ENCODE measurements at regions not wholly inside any gene's neighbourhood (a gene's known extent, or its start where the extent isn't known, plus 50 kb on each side); places are given as distances from the start of the nearest gene placed in this dataset.
A peak's percentile ranks its signal among the peaks of the same experiment; 100 is the strongest.
"Not testable (repeated sequence)": the region's sequence is repeated elsewhere in the genome, so short reads cannot be mapped to it uniquely, and the experiment has no call there.

GRCh38 chr10:30683496-30683895, 53.9 kb upstream of the LYZL2 start:
- Histone ChIP-seq H3K36me3 (ENCODE audit: control insufficient read depth, insufficient read depth, low read length) (no peaks in the 10 kb centered on the region), H3K27me3 (ENCODE audit: control insufficient read depth, insufficient read depth, low read length) (no peaks in the 10 kb centered on the region), H3K4me3 (ENCODE audit: low read depth, low read length) (no peak overlapping the region)
- no peak for DNase-seq (ENCODE audit: low read depth)
- TF ChIP-seq CTCF (IDR thresholded peaks at IDR 0.05; ENCODE audit: insufficient read depth, low read length, poor library complexity, severe bottlenecking) = no peak

- DNase-seq (ENCODE audit: low read depth) = peak; percentile 92
- not testable (repeated sequence) for H3K36me3 ChIP-seq (ENCODE audit: control insufficient read depth, insufficient read depth, low read length); H3K27me3 ChIP-seq (ENCODE audit: control insufficient read depth, insufficient read depth, low read length); H3K4me3 ChIP-seq (ENCODE audit: low read depth, low read length)
These were observed 53.0 kb upstream of the LYZL2 start for GRCh38 chr10:30682377-30683199.

- no peak for TF ChIP-seq CTCF (IDR thresholded peaks at IDR 0.05; ENCODE audit: insufficient read depth, low read length, poor library complexity, severe bottlenecking)
- H3K36me3 ChIP-seq (ENCODE audit: control insufficient read depth, insufficient read depth, low read length) = no peaks in the 10 kb centered on the region
- no peak overlapping the region for H3K4me3 ChIP-seq (ENCODE audit: low read depth, low read length)
- H3K27me3 ChIP-seq (ENCODE audit: control insufficient read depth, insufficient read depth, low read length) = no peaks in the 10 kb centered on the region
- no peak for DNase-seq (ENCODE audit: low read depth)
These were observed 51.4 kb upstream of the LYZL2 start for GRCh38 chr10:30680908-30681307.

Data from kidney epithelial cell (primary cell).